NCI-H1417 (cell line): ENCODE measurements at regions not wholly inside any gene's neighbourhood (a gene's known extent, or its start where the extent isn't known, plus 50 kb on each side); places are given as distances from the start of the nearest gene placed in this dataset.
"Not testable (repeated sequence)": the region's sequence is repeated elsewhere in the genome, so short reads cannot be mapped to it uniquely, and the experiment has no call there.

ENCODE experiments used
- DNase-seq, 3 experiments: peaks; one replicate each; lab custom pipeline; 2025; lab: John Stamatoyannopoulos, UW

GRCh38 chr1:163472651-163473248, 151.0 kb downstream of the NUF2 start:
- DNase-seq, result peak in 2 of 3 experiments; percentile 57 to 85

- no peak for DNase-seq
Observed at GRCh38 chr1:163477276-163477830, 155.6 kb downstream of the NUF2 start.

- DNase-seq, result not testable (repeated sequence)
Observed at GRCh38 chr1:163498391-163499330, 176.9 kb downstream of the NUF2 start.

- no peak for DNase-seq
Observed at GRCh38 chr1:163504331-163504978, 182.7 kb downstream of the NUF2 start.

GRCh38 chr1:163509114-163509513, 187.4 kb downstream of the NUF2 start:
- no peak for DNase-seq

GRCh38 chr1:163512349-163512989, 190.7 kb downstream of the NUF2 start:
- DNase-seq, result no peak

GRCh38 chr1:163523375-163524029, 201.7 kb downstream of the NUF2 start:
- peak in 2 of 3 experiments; percentile 26 to 78 for DNase-seq

- DNase-seq, result peak in 2 of 3 experiments; percentile 47 to 50
Observed at GRCh38 chr1:163528710-163529348, 207.1 kb downstream of the NUF2 start.

GRCh38 chr1:163531345-163531744, 209.6 kb downstream of the NUF2 start:
- no peak for DNase-seq

GRCh38 chr1:163535401-163535800, 213.6 kb downstream of the NUF2 start:
- DNase-seq, result no peak

- peak in 2 of 3 experiments; percentile 58 to 59 for DNase-seq
Observed at GRCh38 chr1:163535807-163536206, 214.1 kb downstream of the NUF2 start.

- DNase-seq, result no peak
Observed at GRCh38 chr1:163537809-163538208, 216.1 kb downstream of the NUF2 start.

GRCh38 chr1:163538667-163539066, 216.9 kb downstream of the NUF2 start:
- no peak for DNase-seq

GRCh38 chr1:163540727-163541126, 219.0 kb downstream of the NUF2 start:
- no peak for DNase-seq

- no peak for DNase-seq
Observed at GRCh38 chr1:163544441-163544840, 222.7 kb downstream of the NUF2 start.

- no peak for DNase-seq
Observed at GRCh38 chr1:163558162-163558561, 236.4 kb downstream of the NUF2 start.

- peak; percentile 58 to 78 (median 70) for DNase-seq
Observed at GRCh38 chr1:163561580-163562295, 240.0 kb downstream of the NUF2 start.

GRCh38 chr1:163562355-163562754, 240.6 kb downstream of the NUF2 start:
- DNase-seq, result no peak

- DNase-seq, result peak in 2 of 3 experiments; percentile 12 to 34
Observed at GRCh38 chr1:163565166-163565565, 243.4 kb downstream of the NUF2 start.

GRCh38 chr1:163570071-163570470, 248.3 kb downstream of the NUF2 start:
- peak in 1 of 3 experiments; percentile 12 for DNase-seq
